ENCODE measurements at regions not wholly inside any gene's neighbourhood (a gene's known extent, or its start where the extent isn't known, plus 50 kb on each side); places are given as distances from the start of the nearest gene placed in this dataset.

- DNase-seq = peak; percentile 14
Measured at GRCh38 chr22:46067159-46068111, 82.9 kb upstream of the PPARA start.

DNA sequence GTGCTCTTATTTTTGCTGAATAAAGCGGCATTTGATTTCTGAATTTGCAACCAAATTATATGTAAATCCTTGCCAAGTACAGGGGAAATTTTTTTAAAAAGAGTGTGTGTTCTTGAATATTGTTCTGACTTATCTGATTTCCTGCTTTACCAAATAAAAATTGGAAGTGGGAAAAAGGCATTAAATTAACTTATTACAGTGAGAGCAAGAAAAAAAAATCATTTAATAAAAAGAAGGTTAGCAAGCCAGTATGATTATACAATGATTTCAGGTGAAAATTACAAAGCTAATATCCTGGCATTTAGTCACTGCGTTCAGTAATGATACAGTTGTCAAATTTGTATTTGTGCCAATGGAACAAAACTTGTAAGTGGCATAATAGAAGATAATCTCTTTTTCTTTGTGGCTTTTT lies 82.1 kb upstream of the PPARA start:
- DNase-seq = peak; percentile 46

DNA sequence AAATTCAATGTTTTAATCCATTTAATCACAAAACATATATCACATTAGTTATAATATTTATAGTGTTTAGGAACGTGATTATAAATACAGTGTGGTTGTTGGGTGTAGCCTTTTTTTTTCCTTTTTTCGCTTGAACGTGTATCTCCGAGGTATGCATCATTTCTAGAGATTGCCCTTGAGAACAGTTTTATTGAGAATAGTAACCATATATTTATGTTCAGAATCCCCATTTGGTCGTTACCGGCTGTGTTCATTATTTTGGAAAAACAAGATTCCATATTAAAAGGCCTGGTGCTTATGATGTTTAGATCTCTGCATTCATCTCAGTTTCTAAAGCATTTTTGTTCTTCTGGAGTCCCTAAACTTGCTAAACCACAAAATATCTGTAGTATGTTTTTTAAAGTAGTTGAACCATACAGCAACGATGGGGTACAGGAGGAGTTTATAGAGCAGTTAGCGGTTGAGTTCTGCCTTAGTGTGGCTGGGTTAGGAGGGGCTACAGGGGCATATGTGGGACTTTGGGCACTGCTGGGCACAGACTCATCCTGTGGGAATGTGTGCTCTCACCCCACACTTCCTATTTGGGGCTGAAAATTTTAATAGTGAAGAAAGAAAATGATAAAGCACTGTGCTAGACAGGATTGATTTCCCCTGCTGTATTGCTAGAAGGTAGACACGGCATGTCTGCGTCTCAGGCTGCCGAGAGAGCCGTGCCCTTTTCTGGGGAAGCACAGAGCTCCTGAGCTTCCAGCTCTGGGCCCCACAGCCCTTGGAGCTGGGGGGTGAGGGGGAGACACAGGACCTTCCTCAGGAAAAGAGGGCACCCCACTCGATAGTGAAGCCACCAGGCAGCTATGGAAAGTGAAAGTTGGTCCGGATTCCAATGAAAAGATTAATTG lies 81.5 kb upstream of the PPARA start:
- DNase-seq = peak; percentile 59

- DNase-seq = peak; percentile 94
Measured at GRCh38 chr22:46069521-46070214, 80.7 kb upstream of the PPARA start.

DNA sequence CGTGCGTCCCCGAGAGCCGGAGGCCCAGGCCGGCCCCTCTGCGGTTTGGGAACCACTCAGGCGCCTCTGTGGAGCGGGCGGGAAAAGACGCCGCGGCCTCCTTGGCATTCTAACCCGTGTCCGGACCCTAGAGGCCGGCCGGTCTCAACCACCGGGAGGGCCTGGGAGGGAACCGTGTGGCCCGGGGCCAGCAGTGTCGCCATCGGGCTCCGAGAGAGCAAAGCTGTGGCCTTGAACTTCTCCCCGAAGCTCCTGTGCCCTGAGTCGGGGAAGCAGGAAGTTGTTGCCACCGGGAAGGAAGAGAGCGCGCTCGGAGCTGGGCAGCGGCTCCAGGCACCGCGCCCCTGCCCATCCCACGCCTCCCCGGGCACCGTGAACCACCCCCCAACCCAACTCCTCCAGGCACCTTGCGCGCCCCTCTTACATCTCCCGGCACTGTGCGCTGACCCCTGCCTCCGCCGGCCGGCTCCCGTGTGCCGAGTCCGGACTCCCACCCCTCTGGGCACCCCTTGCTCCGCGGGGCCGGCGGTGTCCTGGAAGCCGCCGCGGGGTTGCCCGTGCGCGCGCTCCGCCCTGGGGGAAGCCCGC lies 80.0 kb upstream of the PPARA start:
- DNase-seq = peak; percentile 66

DNA sequence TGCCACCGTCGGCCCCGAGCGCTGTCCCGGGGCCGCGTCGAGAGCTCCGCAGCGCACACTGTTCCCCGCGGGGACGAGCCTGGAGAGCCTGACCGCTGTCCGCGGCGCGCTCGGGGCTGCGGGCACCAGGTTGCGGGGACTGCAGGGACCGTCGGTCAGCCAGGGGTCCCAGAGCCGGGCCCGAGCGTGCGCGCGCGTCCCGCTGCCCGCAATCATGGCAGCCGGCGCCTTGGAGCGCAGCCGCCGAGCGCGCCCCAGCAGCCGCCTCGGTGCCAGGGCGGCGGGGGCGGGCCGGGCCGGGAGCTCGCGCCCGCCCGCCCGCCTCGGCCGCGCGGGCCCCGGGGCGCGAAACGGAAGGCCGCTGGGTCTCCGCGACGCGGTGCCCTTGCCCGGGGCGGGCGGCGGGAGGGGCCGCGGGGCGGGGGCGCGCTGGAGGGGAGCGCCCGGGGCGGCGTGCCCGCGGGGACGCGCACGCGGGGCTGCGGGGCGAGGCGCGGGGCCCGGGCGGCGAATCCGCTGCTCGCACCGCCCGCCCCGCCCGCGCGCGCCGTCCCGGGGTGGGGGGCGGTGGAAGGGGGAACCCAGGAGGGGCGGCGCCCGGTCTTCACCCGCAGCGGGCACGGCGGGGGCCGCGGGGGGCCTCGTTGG lies 79.4 kb upstream of the PPARA start:
- peak; percentile 79 for DNase-seq

DNA sequence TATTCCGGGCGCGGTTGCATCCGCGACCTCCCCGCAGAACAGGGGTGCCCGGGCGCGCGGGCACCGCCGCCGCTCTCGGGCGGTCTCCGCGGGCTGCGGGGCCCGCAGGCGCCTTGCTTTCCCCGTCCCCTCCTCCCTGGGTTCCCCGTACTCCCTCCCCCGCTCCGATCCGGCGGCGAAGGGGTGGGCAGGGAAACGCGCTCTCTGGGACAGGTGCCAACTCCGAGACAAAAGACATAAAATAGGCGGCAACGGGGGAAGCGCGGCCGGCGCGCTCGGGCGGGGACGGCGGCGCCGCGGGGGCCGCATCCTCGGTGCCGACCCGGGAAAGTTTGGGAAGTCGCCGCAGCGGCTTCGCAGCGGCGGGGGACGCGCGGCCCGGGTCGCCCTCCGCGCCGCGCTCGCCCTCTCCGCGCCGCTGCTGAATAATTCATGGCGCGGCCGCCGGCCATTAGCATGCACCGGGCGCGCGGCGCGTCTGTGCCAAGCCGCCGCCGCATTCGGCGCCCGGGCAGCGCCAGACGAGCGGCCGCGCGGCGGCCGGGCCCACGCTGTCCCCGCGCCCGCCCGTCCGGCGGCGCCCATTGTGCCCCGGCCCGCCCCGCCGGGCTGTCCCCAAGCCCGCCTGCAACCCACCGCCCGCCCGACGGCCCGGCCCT lies 78.7 kb upstream of the PPARA start:
- peak; percentile 92 for DNase-seq

- peak; percentile 70 for DNase-seq
Measured at GRCh38 chr22:46072110-46072881, 78.0 kb upstream of the PPARA start.

DNA sequence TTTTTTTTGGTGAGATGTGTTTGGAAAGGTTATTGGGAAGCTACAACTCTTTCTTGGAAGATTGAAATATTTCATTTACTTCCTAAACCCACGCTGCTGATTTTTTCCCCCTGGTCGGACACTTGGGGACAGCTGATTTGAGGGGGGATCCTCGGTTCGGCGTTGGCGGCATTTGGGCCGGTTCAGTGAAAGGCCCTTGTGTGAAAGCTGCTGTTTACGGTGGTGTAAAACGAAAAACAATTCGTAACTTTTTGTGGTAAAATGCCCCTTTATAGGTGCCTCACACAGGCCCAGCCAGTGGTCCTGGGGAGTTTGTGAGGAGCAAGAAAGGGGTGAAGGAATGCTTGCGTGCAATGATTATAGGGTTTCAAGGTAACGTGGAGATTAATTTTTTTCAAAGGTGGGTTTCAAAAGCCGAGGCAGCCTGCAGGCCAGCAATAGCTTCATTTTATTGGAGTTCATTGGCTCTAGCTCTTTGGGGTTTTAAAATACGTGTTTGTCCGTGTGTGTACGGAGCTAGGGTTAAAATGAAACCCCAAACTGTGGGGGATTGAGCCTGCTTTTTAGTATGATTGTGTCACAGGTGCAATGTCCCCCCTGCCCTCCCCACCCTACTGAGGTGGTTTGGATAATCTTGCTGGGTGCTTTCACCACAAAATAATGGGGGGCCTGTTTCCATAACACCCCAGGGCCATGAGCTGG lies 77.2 kb upstream of the PPARA start:
- peak; percentile 8 for DNase-seq

- DNase-seq = peak; percentile 24
Measured at GRCh38 chr22:46073683-46074504, 76.4 kb upstream of the PPARA start.

GRCh38 chr22:46074771-46075551 lies 75.4 kb upstream of the PPARA start:
- no peak for DNase-seq

DNA sequence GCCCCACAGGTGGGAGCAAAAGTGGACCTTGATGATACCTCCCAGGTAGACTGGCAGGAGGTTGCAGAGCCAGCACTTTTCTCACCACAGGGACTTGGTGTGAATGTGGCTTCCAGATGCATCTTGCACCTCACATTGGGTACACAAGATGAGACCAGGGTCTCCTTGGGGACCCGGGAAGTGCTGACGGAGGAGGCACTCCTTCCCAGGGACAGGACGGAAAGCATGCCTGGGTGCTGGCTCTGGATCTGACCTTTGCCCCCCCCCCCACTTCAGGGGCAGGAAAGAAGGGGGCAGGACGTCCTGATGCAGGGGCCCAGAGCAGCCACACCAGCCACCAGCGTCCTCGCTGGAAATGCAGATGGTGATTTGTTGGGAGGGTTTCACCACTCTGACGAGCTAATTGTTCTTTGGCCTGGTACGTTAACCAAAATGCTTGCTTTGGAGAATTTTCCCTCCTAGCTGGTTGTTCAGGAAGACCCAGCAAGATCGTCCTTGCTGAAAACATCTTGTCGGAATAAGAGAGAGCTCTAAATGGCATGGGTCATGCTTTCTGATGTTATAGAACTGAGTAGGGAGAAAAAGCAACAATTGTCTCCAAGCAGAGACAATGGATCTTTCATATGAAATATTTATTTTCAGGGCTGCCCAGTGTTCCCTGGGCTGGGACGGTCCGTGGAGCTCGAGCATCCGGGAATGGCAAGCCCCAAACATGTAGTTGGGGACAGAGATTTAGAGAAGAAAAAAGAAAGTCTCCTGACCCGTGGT lies 74.4 kb upstream of the PPARA start:
- no peak for DNase-seq

- DNase-seq = no peak
Measured at GRCh38 chr22:46076651-46077339, 73.5 kb upstream of the PPARA start.

DNA sequence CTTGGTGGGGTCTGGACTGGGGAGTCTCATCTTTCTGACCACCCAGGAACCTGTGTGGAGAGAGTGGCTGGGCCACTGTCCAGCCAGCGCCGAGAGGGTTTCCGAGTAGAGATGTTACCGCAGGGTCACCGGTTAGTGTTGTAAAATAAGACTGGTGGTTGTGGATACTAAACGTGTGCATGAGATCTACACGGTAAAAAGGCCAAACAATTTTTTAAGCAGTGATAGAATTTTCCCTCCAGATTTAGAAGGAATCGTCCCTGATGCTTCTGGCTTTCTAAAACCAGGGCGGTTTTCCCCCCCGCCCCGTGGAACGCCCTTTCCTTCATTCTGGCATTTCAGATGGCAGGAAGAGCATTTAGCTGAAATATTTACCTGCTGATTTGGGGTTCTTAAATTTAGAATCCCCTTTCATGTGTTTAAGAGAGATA lies 72.6 kb upstream of the PPARA start:
- no peak for DNase-seq

GRCh38 chr22:46078241-46079092 lies 71.9 kb upstream of the PPARA start:
- no peak for DNase-seq
